B cell (primary cell): ENCODE measurements at regions not wholly inside any gene's neighbourhood (a gene's known extent, or its start where the extent isn't known, plus 50 kb on each side); places are given as distances from the start of the nearest gene placed in this dataset.

ENCODE experiments used
- ATAC-seq: fragments of 200-7000 bp; cut with Tn5 transposase; one replicate; pipeline ENCODE4 v1.10.0; 2021; ENCODE audit warnings: low read depth, mild to moderate bottlenecking, moderate number of reproducible peaks, moderate library complexity
- CTCF ChIA-PET: fragments of 350-600 bp; sonication (Branson Sonifier 250); formaldehyde crosslinking; loops from one replicate; lab custom pipeline; 2021; ENCODE audit warnings: antibody characterized with exemption, inconsistent platforms; lab: Charles Lee
- POLR2A ChIA-PET: fragments of 350-600 bp; sonication (Branson Sonifier 250); formaldehyde crosslinking; loops from one replicate; lab custom pipeline; 2021; ENCODE audit warnings: antibody characterized with exemption; lab: Charles Lee
- DNase-seq: peaks from one replicate; pipeline ENCODE4 v3.0.0; 2013
- H2AFZ ChIP-seq: 2 replicates; pipeline ENCODE4 v1.6.1; 2012; ENCODE audit warnings: mild to moderate bottlenecking, low read depth, low read length; ENCODE audit not compliant: insufficient read depth, poor library complexity, severe bottlenecking
- H3K27ac ChIP-seq, 2 donors: 1 replicate in 1 of 2; 2 replicates in 1 of 2; pipeline ENCODE4 v1.5.1; 2012 to 2013; ENCODE audit warnings: low read length in 2 of 2, mild to moderate bottlenecking in 2 of 2, moderate library complexity in 1 of 2
- H3K27me3 ChIP-seq, 4 experiments: fragments of 200-600 bp in 1 of 4; sonication (generic) in 1 of 4; replicated peaks in 1 of 4; 1 replicate in 2 of 4; 2 replicates in 2 of 4; pipeline versions ENCODE4 v1.6.1 to v1.7.0; 2013 to 2016; ENCODE audit warnings: low read length in 3 of 4, mild to moderate bottlenecking in 2 of 4, mixed read lengths in 1 of 4, moderate library complexity in 1 of 4; ENCODE audit not compliant: insufficient read depth in 4 of 4, control insufficient read depth in 3 of 4; ENCODE audit errors: control extremely low read depth in 1 of 4
- H3K36me3 ChIP-seq, 2 experiments: replicated peaks in 1 of 2; 1 replicate in 1 of 2; 2 replicates in 1 of 2; pipeline versions ENCODE4 v1.6.1 to v1.7.1; 2013; ENCODE audit warnings: low read length in 1 of 2; ENCODE audit not compliant: insufficient read depth in 2 of 2, control insufficient read depth in 1 of 2; ENCODE audit errors: control extremely low read depth in 1 of 2, extremely low read depth in 1 of 2
- H3K4me1 ChIP-seq, 2 donors: fragments of 200-600 bp in 1 of 2; sonication (generic) in 1 of 2; 1 replicate in 1 of 2; 2 replicates in 1 of 2; pipeline versions ENCODE4 v1.5.1 to v1.6.1; 2013 to 2017; ENCODE audit warnings: low read length in 2 of 2; ENCODE audit not compliant: control insufficient read depth in 2 of 2, insufficient read depth in 2 of 2
- H3K4me2 ChIP-seq: replicated peaks from 2 replicates; pipeline ENCODE3; 2012; ENCODE audit warnings: mild to moderate bottlenecking, low read depth, low read length; ENCODE audit not compliant: poor library complexity, severe bottlenecking
- H3K4me3 ChIP-seq, 5 experiments: fragments of 200-600 bp in 1 of 5; sonication (generic) in 1 of 5; 1 replicate in 3 of 5; 2 replicates in 2 of 5; pipeline versions ENCODE4 v1.5.1 to v1.7.0; 2011 to 2016; ENCODE audit warnings: low read length in 4 of 5, mild to moderate bottlenecking in 4 of 5, low read depth in 2 of 5, control low read depth in 1 of 5, moderate library complexity in 1 of 5; ENCODE audit not compliant: insufficient read depth in 1 of 5; ENCODE audit errors: control extremely low read depth in 1 of 5, extremely low read depth in 1 of 5
- H3K79me2 ChIP-seq: fragments of 200-600 bp; sonication (generic); one replicate; pipeline ENCODE4 v1.6.0; 2016; ENCODE audit warnings: low read length; ENCODE audit not compliant: control insufficient read depth, insufficient read depth
- H3K9ac ChIP-seq: fragments of 200-600 bp; sonication (generic); 2 replicates; pipeline ENCODE4 v1.6.1; 2017; ENCODE audit warnings: mild to moderate bottlenecking, low read length, moderate library complexity
- H3K9me3 ChIP-seq, 3 donors: one replicate each; pipeline versions ENCODE4 v1.6.1 to v1.7.1; 2013; ENCODE audit warnings: low read length in 2 of 3; ENCODE audit not compliant: control insufficient read depth in 2 of 3, insufficient read depth in 1 of 3; ENCODE audit errors: control extremely low read depth in 1 of 3
- H4K20me1 ChIP-seq: 2 replicates; pipeline ENCODE4 v1.6.0; 2012; ENCODE audit warnings: mild to moderate bottlenecking, low read length; ENCODE audit not compliant: insufficient read depth, control insufficient read depth, poor library complexity, severe bottlenecking
- H3K27ac Mint-ChIP-seq: one replicate; pipeline ENCODE4 v1.8.0; 2021; ENCODE audit warnings: mixed read lengths
- H3K27me3 Mint-ChIP-seq: one replicate; pipeline ENCODE4 v1.8.0; 2021; ENCODE audit warnings: mixed read lengths
- H3K4me1 Mint-ChIP-seq: one replicate; pipeline ENCODE4 v1.8.0; 2021; ENCODE audit warnings: mixed read lengths
- H3K4me3 Mint-ChIP-seq: one replicate; pipeline ENCODE4 v1.8.0; 2021; ENCODE audit warnings: mixed read lengths
- H3K9me3 Mint-ChIP-seq: one replicate; pipeline ENCODE4 v1.8.0; 2022; ENCODE audit warnings: mixed read lengths; ENCODE audit not compliant: insufficient read depth
- CTCF ChIP-seq: fragments of 200-600 bp; IDR thresholded peaks from one replicate; pipeline ENCODE4 v1.8.0; 2022; ENCODE audit warnings: antibody characterized with exemption, mild to moderate bottlenecking
- EZH2 ChIP-seq: IDR thresholded peaks from 2 replicates; pipeline ENCODE4 v1.6.1; 2012; ENCODE audit warnings: borderline replicate concordance, low read depth, mild to moderate bottlenecking, moderate library complexity, low read length; ENCODE audit not compliant: insufficient read depth, poor library complexity, severe bottlenecking
- WGBS: methylation state at CpG from one replicate; pipeline ENCODE4 v1.1.5; 2013; ENCODE audit warnings: missing lambda C conversion rate; ENCODE audit not compliant: insufficient coverage; 5-methylcytosine and 5-hydroxymethylcytosine counted together
- intact Hi-C: fragments of 100-400 bp; cut with micrococcal nuclease; formaldehyde crosslinking; loops from one replicate; pipeline ENCODE4 v1.10.0; 2022

GRCh38 chr2:216570357-216570756, 62.9 kb upstream of the IGFBP2 start:
- Mint-ChIP-seq H3K9me3 (peaks cover 3% of the 10 kb centered on the region), H3K4me3 (no peak overlapping the region), H3K27ac (no peak overlapping the region), H3K27me3 (peaks cover 17% of the 10 kb centered on the region), H3K4me1 (no peaks in the 10 kb centered on the region)
- TF ChIP-seq EZH2 (no peak), CTCF (no peak)
- Histone ChIP-seq H3K4me3 (no peak overlapping the region), H3K4me1 (no peaks in the 10 kb centered on the region), H3K9ac (no peak overlapping the region), H3K79me2 (no peaks in the 10 kb centered on the region), H3K27me3 (peaks cover 0 to 2% (median 0%) of the 10 kb centered on the region in 4 experiments), H2AFZ (no peak overlapping the region), H3K27ac (no peak overlapping the region), H3K9me3 (no peaks in the 10 kb centered on the region), H4K20me1 (no peaks in the 10 kb centered on the region), H3K4me2 (no peak overlapping the region), H3K36me3 (no peaks in the 10 kb centered on the region)
- no CpG with 5 or more reads among the region's 1 CpG for WGBS
- ATAC-seq (no peak), DNase-seq (no peak)
- intact Hi-C loops = no loop called here
- POLR2A ChIA-PET = no interaction called here
- CTCF ChIA-PET = no interaction called here

GRCh38 chr2:216571178-216571908, 61.9 kb upstream of the IGFBP2 start:
- Histone ChIP-seq H3K79me2 (no peaks in the 10 kb centered on the region), H3K9ac (no peak overlapping the region), H3K4me2 (no peak overlapping the region), H2AFZ (no peak overlapping the region), H3K4me3 (no peak overlapping the region), H4K20me1 (no peaks in the 10 kb centered on the region), H3K27me3 (no peaks in the 10 kb centered on the region), H3K27ac (no peak overlapping the region), H3K36me3 (no peaks in the 10 kb centered on the region), H3K9me3 (no peaks in the 10 kb centered on the region), H3K4me1 (no peaks in the 10 kb centered on the region)
- H3K27ac Mint-ChIP-seq = no peak overlapping the region
- H3K4me3 Mint-ChIP-seq = no peak overlapping the region
- no peaks in the 10 kb centered on the region for H3K4me1 Mint-ChIP-seq
- ATAC-seq (no peak), DNase-seq (no peak)
- peaks cover 3% of the 10 kb centered on the region for H3K9me3 Mint-ChIP-seq
- ChIA-PET CTCF (no interaction called here), POLR2A (no interaction called here)
- TF ChIP-seq EZH2 = no peak
- TF ChIP-seq CTCF = no peak
- H3K27me3 Mint-ChIP-seq = peaks cover 9% of the 10 kb centered on the region
- WGBS = 40% methylated on average over 1 of the region's 3 CpGs
- intact Hi-C loops = no loop called here
